ENCODE measurements at regions not wholly inside any gene's neighbourhood (a gene's known extent, or its start where the extent isn't known, plus 50 kb on each side); places are given as distances from the start of the nearest gene placed in this dataset.

GRCh38 chr13:94933230-94933751, 220.9 kb upstream of the SOX21 start:
- H3K79me2 ChIP-seq (ENCODE audit: insufficient read depth, low read length) = no peaks in the 10 kb centered on the region
- H3K4me3 ChIP-seq (ENCODE audit: insufficient read depth, low read depth, low read length) = no peak overlapping the region
- no peak overlapping the region for H3K4me2 ChIP-seq (ENCODE audit: low read length)
- no peaks in the 10 kb centered on the region for H3K27me3 ChIP-seq (ENCODE audit: insufficient read depth, low read length)
- no peak overlapping the region for H3K27ac Mint-ChIP-seq (ENCODE audit: unreplicated experiment)
- no peak overlapping the region for H2AFZ ChIP-seq (ENCODE audit: low read depth, low read length)
- no peaks in the 10 kb centered on the region for H3K4me1 Mint-ChIP-seq (ENCODE audit: low read depth, unreplicated experiment)
- no peak overlapping the region for H3K27ac ChIP-seq (ENCODE audit: low read depth, low read length)
- no peak for TF ChIP-seq EZH2 (IDR thresholded peaks at IDR 0.05; ENCODE audit: insufficient read depth, low read length)
- H4K20me1 ChIP-seq (ENCODE audit: insufficient read depth, low read length) = no peaks in the 10 kb centered on the region
- H3K4me1 ChIP-seq (ENCODE audit: insufficient read depth, low read length) = no peaks in the 10 kb centered on the region
- H3K9ac ChIP-seq (ENCODE audit: low read length) = no peak overlapping the region
- H3K9me3 Mint-ChIP-seq (ENCODE audit: unreplicated experiment) = peaks cover 5% of the 10 kb centered on the region
- H3K9me3 ChIP-seq (ENCODE audit: insufficient read depth, low read depth, low read length) = no peaks in the 10 kb centered on the region
- H3K27me3 Mint-ChIP-seq (ENCODE audit: low read depth, unreplicated experiment) = peaks cover 2% of the 10 kb centered on the region
- H3K36me3 ChIP-seq (ENCODE audit: insufficient read depth, low read length) = no peaks in the 10 kb centered on the region
- DNase-seq (ENCODE audit: low read depth) (no peak), FAIRE-seq (no peak)
- no peaks in the 10 kb centered on the region for H3K36me3 Mint-ChIP-seq (ENCODE audit: low read depth, unreplicated experiment)
- no peak overlapping the region for H3K4me3 Mint-ChIP-seq (ENCODE audit: unreplicated experiment)

GRCh38 chr13:94928127-94928775, 215.9 kb upstream of the SOX21 start:
- Histone ChIP-seq H4K20me1 (ENCODE audit: insufficient read depth, low read length) (no peaks in the 10 kb centered on the region), H3K36me3 (ENCODE audit: insufficient read depth, low read length) (no peaks in the 10 kb centered on the region), H3K9me3 (ENCODE audit: insufficient read depth, low read depth, low read length) (no peaks in the 10 kb centered on the region), H3K9ac (ENCODE audit: low read length) (no peak overlapping the region), H3K4me3 (ENCODE audit: insufficient read depth, low read depth, low read length) (no peak overlapping the region), H3K27ac (ENCODE audit: low read depth, low read length) (no peak overlapping the region), H3K4me1 (ENCODE audit: insufficient read depth, low read length) (no peaks in the 10 kb centered on the region), H3K27me3 (ENCODE audit: insufficient read depth, low read length) (no peaks in the 10 kb centered on the region), H3K4me2 (ENCODE audit: low read length) (no peak overlapping the region), H2AFZ (ENCODE audit: low read depth, low read length) (no peak overlapping the region), H3K79me2 (ENCODE audit: insufficient read depth, low read length) (no peaks in the 10 kb centered on the region)
- Mint-ChIP-seq H3K4me1 (ENCODE audit: low read depth, unreplicated experiment) (no peaks in the 10 kb centered on the region), H3K27ac (ENCODE audit: unreplicated experiment) (no peak overlapping the region), H3K27me3 (ENCODE audit: low read depth, unreplicated experiment) (peaks cover 8% of the 10 kb centered on the region), H3K36me3 (ENCODE audit: low read depth, unreplicated experiment) (no peaks in the 10 kb centered on the region), H3K9me3 (ENCODE audit: unreplicated experiment) (peaks cover 1% of the 10 kb centered on the region), H3K4me3 (ENCODE audit: unreplicated experiment) (no peak overlapping the region)
- no peak for TF ChIP-seq CTCF (IDR thresholded peaks at IDR 0.05; ENCODE audit: insufficient read depth, low read depth, low read length)
- TF ChIP-seq EZH2 (IDR thresholded peaks at IDR 0.05; ENCODE audit: insufficient read depth, low read length) = no peak
- FAIRE-seq (no peak), DNase-seq (ENCODE audit: low read depth) (no peak)

GRCh38 chr13:94925263-94925662, 212.9 kb upstream of the SOX21 start:
- no peak overlapping the region for H3K27ac Mint-ChIP-seq (ENCODE audit: unreplicated experiment)
- Histone ChIP-seq H2AFZ (ENCODE audit: low read depth, low read length) (no peak overlapping the region), H3K4me3 (ENCODE audit: insufficient read depth, low read depth, low read length) (no peak overlapping the region), H4K20me1 (ENCODE audit: insufficient read depth, low read length) (no peaks in the 10 kb centered on the region), H3K79me2 (ENCODE audit: insufficient read depth, low read length) (no peaks in the 10 kb centered on the region), H3K4me1 (ENCODE audit: insufficient read depth, low read length) (no peaks in the 10 kb centered on the region), H3K27me3 (ENCODE audit: insufficient read depth, low read length) (no peaks in the 10 kb centered on the region), H3K27ac (ENCODE audit: low read depth, low read length) (no peak overlapping the region), H3K9ac (ENCODE audit: low read length) (no peak overlapping the region), H3K36me3 (ENCODE audit: insufficient read depth, low read length) (no peaks in the 10 kb centered on the region), H3K9me3 (ENCODE audit: insufficient read depth, low read depth, low read length) (no peaks in the 10 kb centered on the region), H3K4me2 (ENCODE audit: low read length) (no peak overlapping the region)
- H3K4me1 Mint-ChIP-seq (ENCODE audit: low read depth, unreplicated experiment) = no peaks in the 10 kb centered on the region
- no peaks in the 10 kb centered on the region for H3K36me3 Mint-ChIP-seq (ENCODE audit: low read depth, unreplicated experiment)
- DNase-seq (ENCODE audit: low read depth) (no peak), FAIRE-seq (no peak)
- peaks cover 1% of the 10 kb centered on the region for H3K9me3 Mint-ChIP-seq (ENCODE audit: unreplicated experiment)
- H3K4me3 Mint-ChIP-seq (ENCODE audit: unreplicated experiment) = no peak overlapping the region
- H3K27me3 Mint-ChIP-seq (ENCODE audit: low read depth, unreplicated experiment) = peaks cover 10% of the 10 kb centered on the region
- TF ChIP-seq CTCF (IDR thresholded peaks at IDR 0.05; ENCODE audit: insufficient read depth, low read depth, low read length) (no peak), EZH2 (IDR thresholded peaks at IDR 0.05; ENCODE audit: insufficient read depth, low read length) (no peak)
